GM21529 (cell line): ENCODE measurements at regions not wholly inside any gene's neighbourhood (a gene's known extent, or its start where the extent isn't known, plus 50 kb on each side); places are given as distances from the start of the nearest gene placed in this dataset.

Experiments used
- ATAC-seq: cut with Tn5 transposase; IDR thresholded peaks from one replicate; pipeline ENCODE4 v1.9.1; 2021; ENCODE audit not compliant: unreplicated experiment

DNA sequence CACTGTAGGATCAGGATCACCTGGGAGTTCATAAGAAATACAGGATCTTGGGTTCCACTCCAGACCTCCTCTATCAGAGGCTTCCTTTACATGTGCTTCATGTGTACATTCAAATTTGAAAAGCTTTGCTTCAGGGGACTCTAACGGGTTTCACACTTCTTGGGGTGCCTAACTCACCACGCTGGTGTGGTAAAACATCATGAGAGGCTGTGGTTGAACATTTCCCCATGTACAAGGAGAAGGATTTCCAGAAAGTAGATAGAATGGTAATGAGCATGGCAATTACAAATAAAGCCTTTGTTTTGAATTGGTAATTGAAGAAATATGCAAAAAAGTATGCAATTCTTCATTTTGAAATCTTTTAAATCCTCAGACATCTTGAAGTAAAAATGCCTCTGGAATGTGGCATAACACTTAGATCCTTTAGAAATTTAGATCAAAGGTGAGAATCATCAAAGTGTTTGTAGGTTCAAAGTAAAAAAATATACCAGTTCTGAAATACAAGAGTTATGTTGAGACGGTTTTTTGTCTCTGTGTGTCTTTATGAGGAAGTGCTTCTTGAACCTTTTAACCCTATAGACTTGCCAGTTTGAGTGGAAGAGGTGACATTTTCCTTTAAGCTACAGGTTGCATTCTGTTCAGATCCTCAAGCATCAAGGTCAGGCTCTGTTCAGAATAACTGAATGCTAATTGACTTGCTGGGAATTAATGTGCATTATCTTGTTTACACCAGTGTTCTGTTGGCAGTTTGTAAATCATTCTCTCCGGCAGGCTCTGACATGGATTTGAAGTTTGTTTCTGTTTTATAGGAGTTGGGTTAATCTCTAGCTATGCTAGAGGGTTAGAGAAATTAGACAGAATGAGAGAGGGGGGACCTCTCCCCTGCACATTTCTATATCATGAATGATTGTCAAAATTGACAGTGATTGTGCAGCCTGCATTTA lies 415.3 kb downstream of the MAN2A1 start:
- ATAC-seq: no peak

DNA sequence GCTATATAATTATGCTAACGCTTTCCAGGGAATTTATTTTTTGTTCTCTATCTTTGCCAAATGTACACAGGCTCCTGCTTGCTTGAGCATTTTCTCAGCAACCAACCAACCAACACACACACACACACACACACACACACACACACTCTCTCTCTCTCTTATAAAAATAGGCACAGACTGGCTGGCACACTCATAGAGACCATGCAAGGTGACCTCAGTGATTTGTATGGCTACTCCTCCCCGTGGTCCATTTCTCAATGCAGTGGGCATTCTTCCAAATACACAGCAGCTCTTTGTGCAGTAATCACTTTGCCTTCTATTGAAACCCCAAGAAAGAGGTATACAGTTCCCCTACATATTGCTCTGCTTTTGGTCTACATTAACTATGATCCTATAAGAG lies 416.0 kb downstream of the MAN2A1 start:
- ATAC-seq: no peak

DNA sequence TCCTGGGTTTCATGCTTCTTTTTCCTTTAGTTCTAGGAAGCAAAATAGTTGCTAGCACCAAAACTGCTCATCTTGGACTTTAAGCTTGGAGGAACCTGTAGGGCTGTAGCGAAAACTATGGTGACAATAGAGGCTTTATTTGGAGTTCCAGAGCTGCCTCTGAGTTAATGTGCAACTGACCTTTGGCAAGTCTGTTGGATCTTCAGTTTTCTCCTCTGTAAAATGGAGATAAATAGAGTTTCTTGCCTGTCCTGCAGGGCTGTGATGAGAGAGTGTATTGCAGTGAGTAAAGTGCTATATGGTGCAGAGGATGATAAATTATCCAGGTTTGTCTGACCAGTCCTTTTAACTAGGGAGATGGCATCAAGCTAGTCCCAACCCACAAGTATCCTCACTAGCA lies 417.0 kb downstream of the MAN2A1 start:
- no peak for ATAC-seq

- no peak for ATAC-seq
These were observed 418.8 kb downstream of the MAN2A1 start for GRCh38 chr5:110108520-110108919.

DNA sequence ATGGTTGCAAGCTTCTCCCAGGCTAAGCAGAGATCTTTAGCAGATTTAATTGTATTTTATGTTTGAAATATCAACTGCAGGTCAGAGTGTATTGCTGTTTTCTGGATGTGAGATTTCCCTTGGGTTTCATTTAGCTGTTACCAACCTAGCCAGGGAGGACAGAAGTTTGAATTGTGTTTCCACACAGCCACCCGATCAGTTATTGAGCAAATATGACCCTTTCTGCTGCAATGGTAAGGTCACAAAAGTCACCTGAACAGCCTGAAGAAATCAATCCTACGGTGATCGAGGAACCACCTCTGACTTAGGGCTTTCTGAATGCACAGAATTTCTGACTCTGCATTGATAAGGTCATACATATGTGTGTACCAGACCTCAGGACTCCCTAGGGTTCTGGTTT lies 419.9 kb downstream of the MAN2A1 start:
- ATAC-seq: no peak

DNA sequence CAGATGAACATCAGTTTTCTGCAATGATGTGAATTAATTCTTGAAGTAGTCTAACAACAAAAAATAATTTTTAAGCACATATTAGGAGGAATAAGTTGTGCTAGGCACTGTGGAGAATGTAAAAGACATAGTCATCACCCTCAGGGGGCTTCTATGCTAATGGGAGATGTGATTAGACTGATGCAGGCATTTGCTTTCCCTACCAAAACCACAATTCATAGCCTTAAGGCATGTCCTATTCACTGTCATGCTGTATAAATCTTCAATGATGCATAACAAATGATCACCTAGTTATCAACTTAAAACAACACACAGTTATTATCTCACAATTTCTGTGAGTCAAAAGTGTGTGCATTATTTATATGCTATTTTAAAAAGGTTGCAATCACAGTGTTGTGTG lies 422.6 kb downstream of the MAN2A1 start:
- no peak for ATAC-seq

DNA sequence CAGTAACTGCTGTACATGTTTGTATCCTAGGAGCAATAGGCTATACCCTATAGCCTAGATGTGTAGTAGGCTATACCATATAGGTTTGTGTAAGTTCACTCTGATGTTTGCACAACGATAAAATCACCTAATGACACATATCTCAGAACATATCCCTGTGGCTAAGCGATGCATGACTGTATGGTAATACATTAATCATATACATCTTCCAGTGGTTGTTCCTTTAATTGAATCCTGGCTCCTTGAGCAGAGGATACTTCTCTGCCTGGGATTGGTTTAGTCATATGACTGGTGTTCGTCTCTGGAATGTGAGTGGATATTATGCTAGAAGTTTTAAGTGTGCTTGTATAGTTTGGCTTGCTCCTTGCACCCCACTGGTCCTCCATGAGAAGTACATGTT lies 425.8 kb downstream of the MAN2A1 start:
- no peak for ATAC-seq

DNA sequence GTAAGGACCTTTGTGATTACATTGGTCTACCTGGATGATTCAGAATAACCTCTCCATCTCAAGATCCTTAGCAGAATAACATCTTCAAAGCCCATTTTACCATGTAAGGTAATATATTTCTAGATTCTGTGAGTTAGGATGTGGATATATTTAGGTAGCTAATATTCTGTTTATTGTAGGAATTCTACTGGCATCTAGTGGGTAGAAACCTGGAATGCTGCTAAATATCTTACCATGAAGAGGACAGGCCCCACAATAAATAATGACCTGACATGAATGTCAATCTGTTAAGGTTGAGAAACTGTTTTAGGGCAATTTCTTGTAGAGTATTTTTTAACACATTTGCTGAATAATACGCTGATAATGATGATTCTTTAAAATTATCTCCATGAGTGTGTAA lies 426.8 kb downstream of the MAN2A1 start:
- ATAC-seq: no peak

- no peak for ATAC-seq
These were observed 445.5 kb downstream of the MAN2A1 start for GRCh38 chr5:110134963-110135935.

- ATAC-seq: no peak
These were observed 460.5 kb downstream of the MAN2A1 start for GRCh38 chr5:110150199-110150598.

DNA sequence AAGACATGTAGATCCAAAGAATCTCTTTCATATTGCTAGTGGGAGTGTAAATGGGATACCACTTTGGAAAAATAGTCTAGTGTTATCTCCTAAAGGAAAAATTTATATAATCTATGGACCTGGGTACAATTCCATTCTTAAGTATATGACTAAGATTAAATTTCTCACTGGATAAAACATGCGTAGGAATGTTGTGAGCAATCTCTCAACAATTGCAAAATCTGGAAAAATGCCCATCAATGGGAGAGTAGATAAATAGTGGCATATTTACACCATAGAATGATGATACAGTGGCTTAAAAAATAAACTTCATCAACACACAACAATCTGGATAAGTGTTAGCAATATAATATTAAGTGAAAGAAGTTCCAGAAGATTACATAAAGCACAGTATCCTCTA lies 469.5 kb downstream of the MAN2A1 start:
- no peak for ATAC-seq

GRCh38 chr5:110161162-110161561 lies 471.4 kb downstream of the MAN2A1 start:
- no peak for ATAC-seq

- ATAC-seq: no peak
These were observed 475.6 kb downstream of the MAN2A1 start for GRCh38 chr5:110165366-110165765.

DNA sequence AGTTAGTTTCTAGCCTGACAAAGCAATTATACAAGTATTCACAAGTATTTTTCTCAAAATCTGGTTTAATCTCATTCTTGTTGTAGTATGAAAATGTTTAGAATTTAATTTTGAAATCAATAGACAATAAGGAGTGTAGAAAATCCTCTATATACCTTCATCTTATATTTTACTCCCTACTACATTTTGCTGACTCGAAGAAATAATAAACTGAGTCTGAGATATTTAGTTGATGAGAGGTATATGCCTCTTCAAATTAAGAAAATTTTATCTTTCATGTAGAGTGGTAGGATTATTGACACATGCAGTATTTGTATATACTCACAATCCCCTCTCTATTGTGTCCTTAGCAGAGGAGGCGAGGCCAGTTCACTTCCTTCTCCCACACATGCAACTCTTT lies 477.7 kb downstream of the MAN2A1 start:
- no peak for ATAC-seq

DNA sequence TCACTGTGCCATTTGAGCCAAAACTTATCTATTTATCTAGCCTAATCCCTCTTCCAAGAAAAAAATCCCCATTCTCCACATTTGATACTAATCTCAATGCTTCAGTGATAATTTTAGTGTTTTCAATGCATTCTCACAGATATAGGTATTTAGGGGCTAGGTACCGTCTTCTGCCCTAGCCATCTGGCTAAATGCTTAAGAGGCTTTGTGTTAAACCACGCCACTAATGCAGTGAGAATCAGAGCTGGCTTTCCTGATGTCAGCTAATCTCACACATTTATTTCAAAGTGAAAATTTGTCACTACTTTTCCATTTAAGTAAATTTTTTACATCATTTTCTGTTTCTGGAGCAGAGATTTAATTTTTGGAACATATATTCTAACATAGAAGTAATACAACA lies 479.7 kb downstream of the MAN2A1 start:
- ATAC-seq: no peak

DNA sequence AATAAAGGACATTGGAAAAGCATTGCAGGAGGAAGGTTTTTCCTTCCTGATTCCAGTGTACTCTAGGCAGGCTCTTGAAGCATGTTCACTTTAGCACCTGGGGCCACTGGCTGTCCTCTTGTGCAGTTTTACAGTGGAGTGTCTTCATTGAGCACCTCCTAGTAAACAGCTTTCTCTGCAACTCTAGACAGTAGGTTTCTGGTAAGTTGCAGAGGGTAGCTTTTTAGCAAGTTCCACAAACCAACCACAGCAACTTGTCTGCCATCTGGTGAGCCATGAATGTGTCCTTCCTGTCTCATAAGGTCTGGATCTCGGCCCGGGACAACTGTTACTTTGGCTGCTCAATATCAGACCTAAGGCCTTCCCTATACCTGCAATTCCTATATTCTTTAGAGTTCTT lies 488.0 kb downstream of the MAN2A1 start:
- ATAC-seq: no peak

DNA sequence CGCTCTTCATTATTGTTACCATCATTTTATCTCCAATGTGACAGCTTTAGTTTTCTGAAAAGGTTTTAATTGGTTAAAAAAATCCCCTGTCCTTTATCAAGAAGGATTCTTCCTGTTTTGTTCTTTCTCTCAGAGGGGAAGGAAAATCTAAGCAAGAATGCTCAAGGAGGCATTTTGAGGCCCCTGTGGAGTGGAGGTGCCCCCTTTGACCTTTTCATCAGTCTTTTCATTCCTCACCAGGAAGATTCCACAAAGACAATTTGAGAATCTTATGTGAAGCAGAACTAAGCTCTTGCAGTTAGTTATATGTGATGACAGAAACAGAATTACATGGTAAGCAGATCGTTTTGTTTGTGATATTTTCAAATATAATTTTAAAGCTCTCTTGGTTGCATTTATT lies 489.6 kb downstream of the MAN2A1 start:
- ATAC-seq: no peak

GRCh38 chr5:110194191-110194590 lies 504.5 kb downstream of the MAN2A1 start:
- ATAC-seq: no peak

- ATAC-seq: no peak
These were observed 505.6 kb downstream of the MAN2A1 start for GRCh38 chr5:110195288-110195687.

GRCh38 chr5:110201791-110202190 lies 512.1 kb downstream of the MAN2A1 start:
- ATAC-seq: no peak

DNA sequence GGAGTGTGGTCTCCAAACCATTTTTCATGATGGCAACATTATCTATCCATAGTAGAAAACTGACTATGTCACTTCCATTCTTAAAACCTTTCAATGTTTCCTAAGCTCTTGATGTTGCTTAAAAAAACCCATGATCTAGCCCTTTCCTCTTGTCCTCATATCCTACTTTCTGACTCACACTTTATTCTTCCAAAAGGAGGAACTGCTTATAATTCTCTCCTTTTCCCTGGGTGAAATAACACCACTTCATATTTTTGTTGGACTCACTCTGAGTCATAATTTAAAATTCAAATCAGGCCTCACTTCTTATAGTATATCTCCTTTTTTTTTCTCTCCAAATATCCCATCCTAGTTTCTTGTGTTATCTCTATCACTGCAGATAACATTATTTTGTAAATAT lies 513.9 kb downstream of the MAN2A1 start:
- ATAC-seq: no peak

DNA sequence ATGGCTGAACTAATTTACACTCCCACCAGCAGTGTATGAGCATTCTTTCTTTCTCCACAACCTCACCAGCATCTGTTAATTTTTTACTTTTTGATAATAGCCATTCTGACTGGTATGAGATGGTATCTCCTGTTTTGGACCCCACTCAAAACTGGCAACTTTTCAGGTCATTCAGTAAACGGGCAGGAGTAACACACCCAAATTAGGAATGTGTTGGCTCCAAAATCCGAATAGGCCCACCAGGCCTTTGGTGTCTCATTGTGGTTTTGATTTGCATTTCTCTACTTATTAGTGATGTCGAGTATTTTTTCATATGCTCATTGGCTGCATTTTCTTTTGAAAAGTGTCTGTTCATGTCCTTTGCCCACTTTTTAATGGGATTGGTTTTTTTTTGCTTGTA lies 517.1 kb downstream of the TMEM232 start:
- no peak for ATAC-seq
